Neural progenitor cell (in vitro differentiated cells): ENCODE measurements at regions not wholly inside any gene's neighbourhood (a gene's known extent, or its start where the extent isn't known, plus 50 kb on each side); places are given as distances from the start of the nearest gene placed in this dataset.

Experiments
- EZH2 ChIP-seq: fragments of 200-600 bp; sonication (generic); IDR thresholded peaks from 2 replicates; pipeline ENCODE4 v1.6.1; 2017; ENCODE audit warnings: antibody characterized with exemption, mild to moderate bottlenecking, moderate library complexity
- EZH2phosphoT487 ChIP-seq: fragments of 200-600 bp; sonication (generic); IDR thresholded peaks from 2 replicates; pipeline ENCODE4 v1.6.1; 2017; ENCODE audit warnings: antibody characterized with exemption
- TF ChIP-seq, protein P1 (sequence below): fragments of 200-600 bp; sonication (generic); IDR thresholded peaks from 2 replicates; pipeline ENCODE4 v1.5.1; 2017; ENCODE audit warnings: antibody characterized with exemption, mild to moderate bottlenecking

DNA sequence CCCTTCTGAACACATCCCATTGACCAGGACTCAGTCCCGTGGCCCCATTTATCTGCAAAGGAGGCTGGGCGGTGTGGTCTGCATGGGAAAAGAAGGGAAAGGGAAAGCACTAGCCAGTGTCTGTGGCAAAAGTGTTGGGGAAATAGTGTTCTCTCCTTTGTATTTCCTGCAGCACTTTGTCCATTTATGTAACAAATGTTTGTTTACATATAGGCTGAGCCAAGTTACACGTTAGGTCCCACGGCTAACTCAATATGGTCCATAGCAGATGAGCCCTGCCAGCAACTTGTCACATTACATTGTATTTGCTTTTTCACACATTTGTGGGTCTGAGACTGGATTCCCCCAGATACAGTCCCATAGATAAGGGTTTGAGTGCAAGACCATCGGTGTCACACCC is 260.5 kb downstream of the MSX2 start:
- TF ChIP-seq, protein P1, sequence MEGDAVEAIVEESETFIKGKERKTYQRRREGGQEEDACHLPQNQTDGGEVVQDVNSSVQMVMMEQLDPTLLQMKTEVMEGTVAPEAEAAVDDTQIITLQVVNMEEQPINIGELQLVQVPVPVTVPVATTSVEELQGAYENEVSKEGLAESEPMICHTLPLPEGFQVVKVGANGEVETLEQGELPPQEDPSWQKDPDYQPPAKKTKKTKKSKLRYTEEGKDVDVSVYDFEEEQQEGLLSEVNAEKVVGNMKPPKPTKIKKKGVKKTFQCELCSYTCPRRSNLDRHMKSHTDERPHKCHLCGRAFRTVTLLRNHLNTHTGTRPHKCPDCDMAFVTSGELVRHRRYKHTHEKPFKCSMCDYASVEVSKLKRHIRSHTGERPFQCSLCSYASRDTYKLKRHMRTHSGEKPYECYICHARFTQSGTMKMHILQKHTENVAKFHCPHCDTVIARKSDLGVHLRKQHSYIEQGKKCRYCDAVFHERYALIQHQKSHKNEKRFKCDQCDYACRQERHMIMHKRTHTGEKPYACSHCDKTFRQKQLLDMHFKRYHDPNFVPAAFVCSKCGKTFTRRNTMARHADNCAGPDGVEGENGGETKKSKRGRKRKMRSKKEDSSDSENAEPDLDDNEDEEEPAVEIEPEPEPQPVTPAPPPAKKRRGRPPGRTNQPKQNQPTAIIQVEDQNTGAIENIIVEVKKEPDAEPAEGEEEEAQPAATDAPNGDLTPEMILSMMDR = no peak
- TF ChIP-seq EZH2 (no peak), EZH2phosphoT487 (no peak)
